ENCODE measurements at regions not wholly inside any gene's neighbourhood (a gene's known extent, or its start where the extent isn't known, plus 50 kb on each side); places are given as distances from the start of the nearest gene placed in this dataset.

GRCh38 chr13:39957868-39958677 is 302.6 kb downstream of the COG6 start:
- H3K27me3 ChIP-seq = no peaks in the 10 kb centered on the region
- no peaks in the 10 kb centered on the region for H3K36me3 ChIP-seq
- H3K9me3 ChIP-seq = no peaks in the 10 kb centered on the region
- TF ChIP-seq POLR2AphosphoS5 (IDR thresholded peaks at IDR 0.05) (no peak), EP300 (IDR thresholded peaks at IDR 0.05) (no peak), POLR2A (IDR thresholded peaks at IDR 0.05) (no peak), CTCF (IDR thresholded peaks at IDR 0.05) (no peak)
- intact Hi-C loops (cut with DNase I; ENCODE audit: low total_unique reads) = no loop called here
- no peak overlapping the region for H3K4me3 ChIP-seq
- no peak for DNase-seq
- no peak overlapping the region for H3K27ac ChIP-seq
- no peaks in the 10 kb centered on the region for H3K4me1 ChIP-seq
- 60 to 72% (median 65%) methylated on average over 5 of the region's 5 CpGs for WGBS, 5 donors

DNA sequence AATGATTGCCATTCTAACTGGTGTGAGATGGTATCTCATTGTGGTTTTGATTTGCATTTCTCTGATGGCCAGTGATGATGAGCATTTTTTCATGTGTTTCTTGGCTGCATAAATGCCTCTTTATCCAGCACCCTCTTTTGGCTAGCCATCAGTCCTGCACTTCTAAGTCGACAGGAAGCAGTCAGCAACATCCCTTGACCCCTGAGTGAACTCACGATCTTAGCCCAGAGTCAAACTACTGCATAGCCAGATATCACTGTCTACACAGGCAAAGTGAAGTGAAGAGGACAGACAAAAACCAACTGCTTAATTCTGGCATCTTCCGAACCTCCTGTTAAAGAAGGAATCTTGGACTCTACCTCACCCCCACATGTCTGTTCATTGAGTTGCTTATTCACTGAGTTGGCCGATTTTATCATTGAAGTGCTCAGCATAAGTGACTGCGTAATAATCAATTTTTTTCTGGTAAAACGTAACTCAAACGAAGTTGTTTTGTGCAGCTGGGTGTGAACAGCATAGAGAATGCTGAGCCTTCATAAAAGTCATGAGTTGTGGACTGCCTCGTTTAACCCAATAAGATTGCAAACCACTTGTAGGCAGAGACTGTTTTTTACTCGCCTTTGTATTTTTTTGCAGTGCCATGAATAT is 304.2 kb downstream of the COG6 start:
- H3K27ac ChIP-seq = no peak overlapping the region
- no peaks in the 10 kb centered on the region for H3K9me3 ChIP-seq
- H3K4me1 ChIP-seq = no peaks in the 10 kb centered on the region
- no peak overlapping the region for H3K4me3 ChIP-seq
- no peaks in the 10 kb centered on the region for H3K36me3 ChIP-seq
- intact Hi-C loops (cut with DNase I; ENCODE audit: low total_unique reads) = no loop called here
- peak in 1 of 2 donors; percentile 40 for DNase-seq
- no peaks in the 10 kb centered on the region for H3K27me3 ChIP-seq
- TF ChIP-seq CTCF (IDR thresholded peaks at IDR 0.05) = no peak
- TF ChIP-seq EP300 (IDR thresholded peaks at IDR 0.05) = no peak
- TF ChIP-seq POLR2A (IDR thresholded peaks at IDR 0.05) = no peak
- TF ChIP-seq POLR2AphosphoS5 (IDR thresholded peaks at IDR 0.05) = no peak
- WGBS, 5 donors = 67 to 79% (median 77%) methylated on average over 9 of the region's 9 CpGs

DNA sequence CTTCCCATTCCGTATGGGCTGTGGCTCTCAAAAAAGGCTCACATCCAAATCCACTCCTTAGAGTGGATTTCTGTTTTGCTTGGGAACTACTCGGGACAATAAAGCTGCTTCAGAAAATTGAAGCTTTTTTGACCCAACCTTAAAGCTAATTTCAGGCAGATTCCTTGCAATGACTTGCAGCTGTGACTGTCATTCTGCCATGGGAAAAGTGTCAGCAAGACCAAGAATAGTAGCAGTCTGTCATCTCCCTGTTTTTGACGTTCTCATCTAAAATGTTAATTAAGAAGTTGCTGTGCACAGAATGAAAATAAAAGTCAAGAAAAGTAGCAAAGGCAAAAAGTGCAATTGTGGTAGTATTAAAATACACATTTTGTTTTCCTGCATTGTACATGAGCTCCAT is 304.7 kb downstream of the COG6 start:
- no peaks in the 10 kb centered on the region for H3K4me1 ChIP-seq
- H3K27me3 ChIP-seq = no peaks in the 10 kb centered on the region
- H3K4me3 ChIP-seq = no peak overlapping the region
- TF ChIP-seq POLR2A (IDR thresholded peaks at IDR 0.05) = no peak
- TF ChIP-seq POLR2AphosphoS5 (IDR thresholded peaks at IDR 0.05) = no peak
- no peak for TF ChIP-seq CTCF (IDR thresholded peaks at IDR 0.05)
- TF ChIP-seq EP300 (IDR thresholded peaks at IDR 0.05) = no peak
- intact Hi-C loops (cut with DNase I; ENCODE audit: low total_unique reads) = no loop called here
- no peak for DNase-seq
- 62 to 75% (median 72%) methylated on average over 3 of the region's 3 CpGs for WGBS, 5 donors
- H3K36me3 ChIP-seq = no peaks in the 10 kb centered on the region
- H3K9me3 ChIP-seq = no peaks in the 10 kb centered on the region
- no peak overlapping the region for H3K27ac ChIP-seq

DNA sequence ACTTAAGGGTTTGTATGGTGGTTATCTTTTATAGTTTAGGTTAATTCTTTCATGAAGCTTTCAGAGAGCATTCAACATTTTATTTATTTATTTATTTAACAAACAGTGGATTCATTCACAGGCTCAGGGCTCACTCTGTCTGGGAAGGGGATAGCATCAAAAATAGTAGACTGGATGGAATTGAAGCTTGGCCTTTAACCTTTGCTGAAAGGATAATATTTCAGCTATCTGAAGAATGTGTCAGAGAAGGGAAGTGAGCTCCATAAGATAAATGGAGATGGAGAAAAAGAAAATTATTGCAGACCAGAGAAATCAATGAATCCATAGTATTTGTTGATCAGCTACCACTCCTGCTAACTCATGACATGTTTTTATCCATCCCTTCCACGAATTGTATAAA is 305.6 kb downstream of the COG6 start:
- intact Hi-C loops (cut with DNase I; ENCODE audit: low total_unique reads) = no loop called here
- no peak for DNase-seq
- Histone ChIP-seq H3K4me1 (no peaks in the 10 kb centered on the region), H3K9me3 (no peaks in the 10 kb centered on the region), H3K27me3 (no peaks in the 10 kb centered on the region), H3K36me3 (no peaks in the 10 kb centered on the region), H3K4me3 (no peak overlapping the region), H3K27ac (no peak overlapping the region)
- TF ChIP-seq POLR2A (IDR thresholded peaks at IDR 0.05) (no peak), POLR2AphosphoS5 (IDR thresholded peaks at IDR 0.05) (no peak), EP300 (IDR thresholded peaks at IDR 0.05) (no peak)
- 53 to 77% (median 67%) methylated on average over 1 of the region's 1 CpG for WGBS, 5 donors

DNA sequence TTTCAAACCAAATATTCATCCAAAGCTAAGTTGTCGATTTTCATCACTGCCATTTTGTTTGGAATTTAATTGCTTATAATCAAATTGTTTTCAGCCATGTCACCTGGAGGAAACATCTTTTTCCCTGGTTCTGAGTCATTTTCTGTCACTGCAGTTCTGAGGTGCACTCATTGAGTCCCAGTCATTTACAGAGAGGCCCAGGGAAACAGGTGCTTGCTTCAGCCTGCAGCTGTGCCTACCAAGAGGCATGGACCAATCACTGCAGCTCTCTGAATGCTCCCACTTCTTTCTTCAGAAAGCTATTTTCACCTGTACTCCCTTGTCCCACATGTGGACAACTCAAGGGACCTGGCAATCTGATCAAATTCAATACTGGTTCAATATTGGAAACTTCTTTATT is 308.1 kb downstream of the COG6 start:
- H3K4me3 ChIP-seq = no peak overlapping the region
- TF ChIP-seq EP300 (IDR thresholded peaks at IDR 0.05) (no peak), POLR2AphosphoS5 (IDR thresholded peaks at IDR 0.05) (no peak), CTCF (IDR thresholded peaks at IDR 0.05) (no peak), POLR2A (IDR thresholded peaks at IDR 0.05) (no peak)
- no peak for DNase-seq
- H3K36me3 ChIP-seq = no peaks in the 10 kb centered on the region
- no peaks in the 10 kb centered on the region for H3K9me3 ChIP-seq
- WGBS, 5 donors = 90 to 98% (median 96%) methylated on average over 1 of the region's 1 CpG
- H3K27ac ChIP-seq = no peak overlapping the region
- no peaks in the 10 kb centered on the region for H3K4me1 ChIP-seq
- intact Hi-C loops (cut with DNase I; ENCODE audit: low total_unique reads) = no loop called here
- no peaks in the 10 kb centered on the region for H3K27me3 ChIP-seq
